H9 (cell line): ENCODE measurements at regions not wholly inside any gene's neighbourhood (a gene's known extent, or its start where the extent isn't known, plus 50 kb on each side); places are given as distances from the start of the nearest gene placed in this dataset.

Experiments
- DNase-seq: peaks from one replicate; pipeline ENCODE4 v3.0.0-alpha.2; 2017
- H2AFZ ChIP-seq: one replicate; pipeline ENCODE4 v1.6.1; 2013; ENCODE audit warnings: mild to moderate bottlenecking, low read length, control low read depth, moderate library complexity
- H2AK5ac ChIP-seq: 2 replicates; pipeline ENCODE4 v1.6.1; 2013; ENCODE audit warnings: low read length, control low read depth, mixed read lengths; ENCODE audit not compliant: insufficient read length
- H2BK120ac ChIP-seq: one replicate; pipeline ENCODE4 v1.6.1; 2013; ENCODE audit warnings: low read depth, mild to moderate bottlenecking, low read length, control low read depth, inconsistent platforms; ENCODE audit not compliant: poor library complexity, severe bottlenecking
- H2BK12ac ChIP-seq: 2 replicates; pipeline ENCODE4 v1.6.1; 2013; ENCODE audit warnings: low read length, control low read depth, mixed read lengths, low read depth; ENCODE audit not compliant: insufficient read length
- H2BK15ac ChIP-seq: 2 replicates; pipeline ENCODE4 v1.6.1; 2013; ENCODE audit warnings: low read depth, low read length, control low read depth
- H2BK20ac ChIP-seq: one replicate; pipeline ENCODE4 v1.6.1; 2013; ENCODE audit warnings: low read depth, mild to moderate bottlenecking, low read length, control low read depth, inconsistent platforms; ENCODE audit not compliant: poor library complexity, severe bottlenecking
- H2BK5ac ChIP-seq: 2 replicates; pipeline ENCODE4 v1.6.1; 2013; ENCODE audit warnings: low read length, control low read depth, mixed read lengths; ENCODE audit not compliant: insufficient read length
- H3K14ac ChIP-seq: 2 replicates; pipeline ENCODE4 v1.6.1; 2013; ENCODE audit warnings: low read length, control low read depth; ENCODE audit not compliant: insufficient read depth
- H3K18ac ChIP-seq: 2 replicates; pipeline ENCODE4 v1.6.1; 2013; ENCODE audit warnings: low read depth, mild to moderate bottlenecking, mixed read lengths, low read length, control low read depth; ENCODE audit not compliant: insufficient read length
- H3K23ac ChIP-seq: 2 replicates; pipeline ENCODE4 v1.6.1; 2013; ENCODE audit warnings: low read length, control low read depth, mixed read lengths, low read depth; ENCODE audit not compliant: insufficient read length
- H3K23me2 ChIP-seq: 2 replicates; pipeline ENCODE4 v1.6.1; 2013; ENCODE audit warnings: low read depth, mild to moderate bottlenecking, mixed read lengths, low read length, control low read depth; ENCODE audit not compliant: insufficient read length, poor library complexity, severe bottlenecking
- H3K27ac ChIP-seq: 2 replicates; pipeline ENCODE4 v1.5.1; 2013; ENCODE audit warnings: low read length, control low read depth, mixed read lengths, low read depth; ENCODE audit not compliant: insufficient read length
- H3K27me3 ChIP-seq: 2 replicates; pipeline ENCODE4 v1.6.1; 2013; ENCODE audit warnings: low read length, control low read depth, inconsistent platforms; ENCODE audit not compliant: insufficient read depth
- H3K4ac ChIP-seq: 2 replicates; pipeline ENCODE4 v1.6.1; 2013; ENCODE audit warnings: low read depth, mild to moderate bottlenecking, control low read depth, inconsistent platforms, low read length, moderate library complexity
- H3K4me1 ChIP-seq: 2 replicates; pipeline ENCODE4 v1.6.1; 2013; ENCODE audit warnings: low read length, control low read depth, inconsistent platforms; ENCODE audit not compliant: insufficient read depth
- H3K4me2 ChIP-seq: 2 replicates; pipeline ENCODE4 v1.6.1; 2013; ENCODE audit warnings: low read length, control low read depth, mixed read lengths; ENCODE audit not compliant: insufficient read length, insufficient read depth
- H3K56ac ChIP-seq: 2 replicates; pipeline ENCODE4 v1.6.1; 2013; ENCODE audit warnings: low read depth, mild to moderate bottlenecking, mixed read lengths, low read length, control low read depth; ENCODE audit not compliant: insufficient read length
- H3K79me1 ChIP-seq: 2 replicates; pipeline ENCODE4 v1.6.1; 2013; ENCODE audit warnings: low read depth, mild to moderate bottlenecking, moderate library complexity, low read length, control low read depth, inconsistent platforms; ENCODE audit not compliant: insufficient read depth, poor library complexity, severe bottlenecking
- H3K79me2 ChIP-seq: 2 replicates; pipeline ENCODE4 v1.6.1; 2013; ENCODE audit warnings: low read length, control low read depth, inconsistent platforms; ENCODE audit not compliant: insufficient read depth
- H3K9ac ChIP-seq: 2 replicates; pipeline ENCODE4 v1.6.1; 2013; ENCODE audit warnings: low read length, control low read depth, mixed read lengths; ENCODE audit not compliant: insufficient read length; ENCODE audit errors: extremely low read depth
- H3K9me3 ChIP-seq: one replicate; pipeline ENCODE4 v1.6.1; 2013; ENCODE audit warnings: low read depth, low read length, inconsistent platforms; ENCODE audit not compliant: control insufficient read depth
- H3T11ph ChIP-seq: one replicate; pipeline ENCODE4 v1.6.1; 2013; ENCODE audit warnings: mild to moderate bottlenecking, low read length, control low read depth, inconsistent platforms
- H4K20me1 ChIP-seq: one replicate; pipeline ENCODE4 v1.6.1; 2013; ENCODE audit not compliant: control insufficient read depth, insufficient read length, insufficient read depth
- H4K5ac ChIP-seq: 2 replicates; pipeline ENCODE4 v1.6.1; 2013; ENCODE audit warnings: low read depth, mild to moderate bottlenecking, mixed read lengths, low read length, control low read depth; ENCODE audit not compliant: insufficient read length
- H4K8ac ChIP-seq: replicated peaks from 2 replicates; pipeline ENCODE4 v1.6.1; 2013; ENCODE audit warnings: low read length, control low read depth, mixed read lengths, low read depth; ENCODE audit not compliant: insufficient read length
- H4K91ac ChIP-seq: 2 replicates; pipeline ENCODE4 v1.6.1; 2013; ENCODE audit warnings: low read depth, mild to moderate bottlenecking, moderate library complexity, mixed read lengths, low read length, control low read depth; ENCODE audit not compliant: insufficient read length
- H3K27ac Mint-ChIP-seq, 3 experiments: 2 replicates in 2 of 3; 3 replicates in 1 of 3; pipeline ENCODE4 v1.8.0; 2020 to 2021; ENCODE audit warnings: mixed read lengths in 3 of 3, mild to moderate bottlenecking in 1 of 3, moderate library complexity in 1 of 3
- H3K27me3 Mint-ChIP-seq: 2 replicates; pipeline ENCODE4 v1.8.0; 2021; ENCODE audit warnings: low read depth, mild to moderate bottlenecking, moderate library complexity, mixed read lengths
- H3K36me3 Mint-ChIP-seq, 3 experiments: 2 replicates in 2 of 3; 3 replicates in 1 of 3; pipeline ENCODE4 v1.8.0; 2020 to 2021; ENCODE audit warnings: low read depth in 3 of 3, mixed read lengths in 3 of 3; ENCODE audit not compliant: insufficient read depth in 1 of 3
- H3K4me1 Mint-ChIP-seq, 2 experiments: 2 replicates each; pipeline ENCODE4 v1.8.0; 2020; ENCODE audit warnings: mixed read lengths in 2 of 2
- H3K4me3 Mint-ChIP-seq, 2 experiments: 2 replicates in 1 of 2; 3 replicates in 1 of 2; pipeline ENCODE4 v1.8.0; 2020 to 2021; ENCODE audit warnings: mild to moderate bottlenecking in 2 of 2, mixed read lengths in 2 of 2, moderate library complexity in 1 of 2
- H3K9me3 Mint-ChIP-seq, 2 experiments: 2 replicates in 1 of 2; 3 replicates in 1 of 2; pipeline ENCODE4 v1.8.0; 2020; ENCODE audit warnings: mild to moderate bottlenecking in 2 of 2, mixed read lengths in 2 of 2, moderate library complexity in 1 of 2
- CTCF ChIP-seq: fragments of 200-600 bp; sonication (generic); conservative IDR thresholded peaks from 3 replicates; pipeline ENCODE4 v1.8.0; 2021; ENCODE audit warnings: antibody characterized with exemption, mild to moderate bottlenecking
- WGBS: extraction: QIAGEN DNeasy Blood & Tissue Kit; methylation state at CpG from one replicate; pipeline ENCODE4 v1.1.7; 2013; ENCODE audit warnings: missing lambda C conversion rate, low lambda C conversion rate, mixed read lengths; ENCODE audit not compliant: insufficient read length; ENCODE audit errors: extremely low coverage; 5-methylcytosine and 5-hydroxymethylcytosine counted together

GRCh38 chr7:125663961-125664360 is 734.3 kb upstream of the POT1 start:
- Histone ChIP-seq H3K23ac (no peak overlapping the region), H3K9ac (no peak overlapping the region), H3K9me3 (no peaks in the 10 kb centered on the region), H3K4me2 (no peak overlapping the region), H3K4me1 (peaks cover 10% of the 10 kb centered on the region; the same call in 1 of the 2 replicates), H2AK5ac (no peak overlapping the region), H4K91ac (no peak overlapping the region), H2AFZ (no peak overlapping the region), H2BK120ac (no peak overlapping the region), H3K79me1 (no peaks in the 10 kb centered on the region), H3K4ac (no peak overlapping the region), H2BK12ac (no peak overlapping the region), H3K56ac (no peak overlapping the region), H3K14ac (no peak overlapping the region), H4K8ac (no peak overlapping the region), H3K27ac (no peak overlapping the region), H3K79me2 (no peaks in the 10 kb centered on the region), H3K27me3 (no peaks in the 10 kb centered on the region), H4K5ac (no peak overlapping the region), H3K23me2 (no peaks in the 10 kb centered on the region), H2BK15ac (no peak overlapping the region), H3K18ac (no peak overlapping the region), H3T11ph (no peak overlapping the region), H2BK5ac (no peak overlapping the region), H4K20me1 (no peaks in the 10 kb centered on the region), H2BK20ac (no peak overlapping the region)
- no peak for DNase-seq
- peaks cover 27 to 48% of the 10 kb centered on the region in 2 experiments for H3K4me1 Mint-ChIP-seq
- H3K4me3 Mint-ChIP-seq, result no peak overlapping the region
- no CpG with 5 or more reads among the region's 3 CpGs for WGBS
- peaks cover 2 to 9% (median 4%) of the 10 kb centered on the region in 3 experiments; a peak in 5 of 7 replicates for H3K36me3 Mint-ChIP-seq
- TF ChIP-seq CTCF, result no peak
- no peaks in the 10 kb centered on the region for H3K27me3 Mint-ChIP-seq
- no peak overlapping the region for H3K27ac Mint-ChIP-seq
- peaks cover 2 to 4% of the 10 kb centered on the region in 2 experiments; a peak in 2 of 5 replicates for H3K9me3 Mint-ChIP-seq
